Myocyte (in vitro differentiated cells): ENCODE measurements at regions not wholly inside any gene's neighbourhood (a gene's known extent, or its start where the extent isn't known, plus 50 kb on each side); places are given as distances from the start of the nearest gene placed in this dataset.
A peak's percentile ranks its signal among the peaks of the same experiment; 100 is the strongest.

Experiments used
- DNase-seq: peaks from one replicate; pipeline ENCODE4 v3.0.0-alpha.2; 2012; ENCODE audit warnings: low read depth

- DNase-seq = peak; percentile 98
These were observed 217.9 kb upstream of the THBS1 start for GRCh38 chr15:39362821-39363561.

- peak; percentile 56 for DNase-seq
These were observed 216.9 kb upstream of the THBS1 start for GRCh38 chr15:39363761-39364586.

GRCh38 chr15:39364721-39365120 lies 216.2 kb upstream of the THBS1 start:
- DNase-seq = no peak

GRCh38 chr15:39365161-39365560 lies 215.7 kb upstream of the THBS1 start:
- no peak for DNase-seq

- no peak for DNase-seq
These were observed 215.0 kb upstream of the THBS1 start for GRCh38 chr15:39365873-39366272.

- no peak for DNase-seq
These were observed 213.3 kb upstream of the THBS1 start for GRCh38 chr15:39367596-39367995.

GRCh38 chr15:39369768-39370167 lies 211.1 kb upstream of the THBS1 start:
- peak; percentile 75 for DNase-seq

- no peak for DNase-seq
These were observed 204.4 kb upstream of the THBS1 start for GRCh38 chr15:39376371-39376909.

GRCh38 chr15:39381517-39381916 lies 199.4 kb upstream of the THBS1 start:
- peak; percentile 62 for DNase-seq

GRCh38 chr15:39388118-39388517 lies 192.8 kb upstream of the THBS1 start:
- DNase-seq = no peak

- peak; percentile 65 for DNase-seq
These were observed 189.6 kb upstream of the THBS1 start for GRCh38 chr15:39391230-39391629.

- no peak for DNase-seq
These were observed 188.3 kb upstream of the THBS1 start for GRCh38 chr15:39392469-39393047.

GRCh38 chr15:39393575-39394335 lies 187.1 kb upstream of the THBS1 start:
- DNase-seq = peak; percentile 29

GRCh38 chr15:39394496-39394895 lies 186.4 kb upstream of the THBS1 start:
- DNase-seq = no peak

- DNase-seq = no peak
These were observed 183.8 kb upstream of the THBS1 start for GRCh38 chr15:39396979-39397615.

GRCh38 chr15:39397883-39398282 lies 183.0 kb upstream of the THBS1 start:
- no peak for DNase-seq

GRCh38 chr15:39399600-39399999 lies 181.3 kb upstream of the THBS1 start:
- DNase-seq = no peak

- no peak for DNase-seq
These were observed 180.9 kb upstream of the THBS1 start for GRCh38 chr15:39400002-39400401.

GRCh38 chr15:39400821-39401550 lies 179.9 kb upstream of the THBS1 start:
- DNase-seq = no peak

GRCh38 chr15:39403640-39404117 lies 177.2 kb upstream of the THBS1 start:
- DNase-seq = no peak
